GM13976 (cell line): ENCODE measurements at regions not wholly inside any gene's neighbourhood (a gene's known extent, or its start where the extent isn't known, plus 50 kb on each side); places are given as distances from the start of the nearest gene placed in this dataset.
A peak's percentile ranks its signal among the peaks of the same experiment; 100 is the strongest.

Source experiments
- DNase-seq: peaks from one replicate; pipeline ENCODE4 v3.0.0; 2012; ENCODE audit warnings: low spot score
- CTCF ChIP-seq: IDR thresholded peaks from 2 replicates; pipeline ENCODE4 v1.5.1; 2012; ENCODE audit warnings: borderline replicate concordance, mild to moderate bottlenecking; ENCODE audit not compliant: insufficient read depth; ENCODE audit errors: extremely low read depth, missing control alignments, control extremely low read depth
- in situ Hi-C: fragments of 300-500 bp; cut with MboI; formaldehyde crosslinking; loops from one replicate; pipeline ENCODE4 v1.12.0; 2022; ENCODE audit warnings: low sequenced_read_pairs, mixed read lengths, inconsistent platforms; ENCODE audit not compliant: unreplicated experiment

DNA sequence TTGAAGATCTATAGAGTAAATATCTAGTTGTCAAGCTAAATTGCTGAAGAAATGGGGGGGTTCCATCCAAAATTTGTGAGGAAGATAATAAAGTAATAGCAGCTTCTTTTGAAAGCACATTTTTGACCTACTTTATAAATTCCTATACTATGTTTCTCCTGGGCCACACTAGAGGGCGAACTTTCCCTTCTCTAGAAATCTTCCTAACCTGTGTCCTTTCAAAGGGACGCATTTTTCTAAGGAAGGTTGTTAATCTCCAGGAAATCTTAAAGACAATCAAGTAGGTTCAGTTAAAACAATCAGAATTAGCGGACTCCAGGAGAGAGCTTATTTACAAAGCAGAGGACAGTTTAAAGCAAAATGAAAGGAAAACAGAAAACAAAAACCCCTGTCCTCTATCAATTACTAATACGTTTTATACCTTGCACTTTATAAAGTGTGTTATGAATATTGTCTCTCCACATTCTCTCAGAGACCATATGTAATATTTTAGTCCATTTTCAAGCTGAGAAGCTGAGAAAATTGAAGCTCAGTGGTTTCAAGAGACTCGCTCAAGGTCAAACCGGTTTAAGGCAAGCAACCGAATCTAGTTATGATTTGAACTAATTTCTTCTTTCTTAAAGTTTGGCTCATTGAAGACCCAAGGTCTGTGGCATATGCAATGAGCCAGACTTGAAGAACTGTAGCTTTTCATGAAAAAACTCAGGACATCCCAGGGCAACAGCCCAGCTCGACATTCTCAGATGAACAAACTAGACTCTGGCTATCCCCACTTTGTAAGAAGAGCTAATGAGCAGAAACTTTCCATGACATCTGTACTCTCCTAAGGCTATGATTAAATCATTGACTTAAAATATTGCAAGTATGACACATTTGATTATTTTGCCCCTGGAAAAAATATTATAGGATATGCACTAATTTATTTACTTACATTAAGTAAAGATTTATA, 273.6 kb downstream of the PAX3 start:
- peak; percentile 27 for DNase-seq
- in situ Hi-C loops = no loop called here
- peak; percentile 57 for TF ChIP-seq CTCF

DNA sequence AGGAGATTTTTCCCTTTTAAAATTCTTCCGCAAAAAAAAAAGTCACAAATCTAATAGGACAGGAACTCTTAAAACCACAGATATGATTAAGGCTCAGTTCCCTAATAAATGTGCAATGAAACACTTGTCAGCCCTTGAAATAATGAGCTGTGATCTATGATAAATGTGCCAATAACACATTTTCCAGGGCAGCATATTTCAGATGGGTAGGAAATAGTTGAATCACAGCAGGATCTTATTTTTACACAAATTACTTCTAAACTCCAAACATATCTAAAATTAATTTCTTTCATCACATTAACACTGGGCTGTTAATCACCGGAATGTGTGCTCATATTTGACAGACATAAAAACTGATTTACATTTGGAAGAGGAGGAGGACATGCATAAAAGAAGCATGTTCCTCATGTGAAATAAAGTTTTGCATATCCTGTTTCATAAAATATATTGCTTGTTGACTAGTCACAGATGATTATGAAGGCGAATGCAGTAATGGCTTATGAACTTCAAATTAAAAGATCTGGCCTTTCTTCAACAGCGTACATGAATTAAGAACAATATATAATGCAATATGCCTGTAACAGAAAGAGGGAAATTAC, 281.4 kb downstream of the PAX3 start:
- no peak for DNase-seq
- in situ Hi-C loops = no loop called here
- TF ChIP-seq CTCF = no peak

GRCh38 chr2:222013889-222014288, 284.9 kb downstream of the PAX3 start:
- in situ Hi-C loops = no loop called here
- TF ChIP-seq CTCF = no peak
- no peak for DNase-seq

DNA sequence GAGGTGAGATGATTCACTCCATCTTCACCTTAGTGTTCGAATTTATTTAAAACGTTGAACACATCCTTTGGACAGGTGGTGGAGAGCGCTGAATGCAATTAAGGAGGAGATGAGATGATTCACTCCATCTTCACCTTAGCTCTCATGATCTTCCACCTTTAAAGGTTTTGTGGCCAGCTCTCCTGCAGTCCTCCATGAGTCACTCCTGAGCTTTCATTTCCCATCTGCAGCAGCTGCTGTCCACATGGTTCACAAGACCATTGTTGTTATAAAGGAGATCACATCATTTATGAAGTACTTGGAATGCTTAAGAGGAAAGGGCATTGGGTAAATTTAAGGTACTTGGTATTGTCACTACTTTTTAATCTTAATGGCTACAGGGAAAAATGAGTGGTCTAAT, 298.5 kb downstream of the PAX3 start:
- DNase-seq = no peak
- TF ChIP-seq CTCF = no peak
- in situ Hi-C loops = no loop called here

DNA sequence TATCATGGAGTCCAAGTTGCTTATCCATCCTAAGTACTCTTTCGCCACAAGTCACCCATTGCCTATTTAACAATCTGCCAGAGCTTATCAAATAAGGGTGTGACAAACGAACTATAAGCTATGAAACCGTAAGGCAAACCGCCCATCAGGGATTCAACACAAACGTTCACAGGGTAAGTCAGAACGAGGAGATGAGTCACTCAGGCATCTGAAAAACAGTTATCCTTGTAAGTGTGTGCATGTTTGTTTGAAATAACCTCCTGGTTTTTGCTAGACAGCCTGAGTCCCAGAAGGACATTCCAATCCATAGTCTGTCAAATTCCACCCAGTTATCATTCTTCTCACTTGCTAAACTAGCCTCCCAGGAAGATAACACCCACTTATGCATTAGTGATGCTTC, 299.1 kb downstream of the PAX3 start:
- TF ChIP-seq CTCF = no peak
- DNase-seq = no peak
- in situ Hi-C loops = no loop called here

- no peak for DNase-seq
- TF ChIP-seq CTCF = no peak
- in situ Hi-C loops = no loop called here
These were observed 299.6 kb downstream of the PAX3 start for GRCh38 chr2:221999166-221999565.
